ENCODE measurements at regions not wholly inside any gene's neighbourhood (a gene's known extent, or its start where the extent isn't known, plus 50 kb on each side); places are given as distances from the start of the nearest gene placed in this dataset.

- Histone ChIP-seq H2BK5ac (ENCODE audit: insufficient read length, low read length) (no peak overlapping the region), H3K4me1 (ENCODE audit: insufficient read depth, low read length) (no peaks in the 10 kb centered on the region), H4K20me1 (ENCODE audit: control insufficient read depth, insufficient read depth, insufficient read length) (no peaks in the 10 kb centered on the region), H4K8ac (replicated peaks; ENCODE audit: insufficient read length, low read depth, low read length) (no peak overlapping the region), H2BK12ac (ENCODE audit: insufficient read length, low read depth, low read length) (no peak overlapping the region), H3K27ac (ENCODE audit: insufficient read length, low read depth, low read length) (no peak overlapping the region), H3K23me2 (ENCODE audit: insufficient read length, low read depth, low read length, poor library complexity, severe bottlenecking) (no peaks in the 10 kb centered on the region), H3K4me2 (ENCODE audit: insufficient read depth, insufficient read length, low read length) (no peak overlapping the region), H3K56ac (ENCODE audit: insufficient read length, low read depth, low read length) (no peak overlapping the region), H2BK120ac (ENCODE audit: low read depth, low read length, poor library complexity, severe bottlenecking) (no peak overlapping the region), H3K79me1 (ENCODE audit: insufficient read depth, low read depth, low read length, poor library complexity, severe bottlenecking) (no peaks in the 10 kb centered on the region), H2AFZ (ENCODE audit: low read length) (no peak overlapping the region), H3K9ac (ENCODE audit: extremely low read depth, insufficient read length, low read length) (no peak overlapping the region), H3K14ac (ENCODE audit: insufficient read depth, low read length) (no peak overlapping the region), H3K4ac (ENCODE audit: low read depth, low read length) (no peak overlapping the region), H4K91ac (ENCODE audit: insufficient read length, low read depth, low read length) (no peak overlapping the region), H3K23ac (ENCODE audit: insufficient read length, low read depth, low read length) (no peak overlapping the region), H4K5ac (ENCODE audit: insufficient read length, low read depth, low read length) (no peak overlapping the region), H3K18ac (ENCODE audit: insufficient read length, low read depth, low read length) (no peak overlapping the region), H2BK15ac (ENCODE audit: low read depth, low read length) (no peak overlapping the region), H3K9me3 (ENCODE audit: control insufficient read depth, low read depth, low read length) (no peaks in the 10 kb centered on the region), H3T11ph (ENCODE audit: low read length) (no peak overlapping the region), H3K27me3 (ENCODE audit: insufficient read depth, low read length) (no peaks in the 10 kb centered on the region), H2AK5ac (ENCODE audit: insufficient read length, low read length) (no peak overlapping the region), H3K79me2 (ENCODE audit: insufficient read depth, low read length) (no peaks in the 10 kb centered on the region), H2BK20ac (ENCODE audit: low read depth, low read length, poor library complexity, severe bottlenecking) (no peak overlapping the region)
- DNase-seq = no peak
- Mint-ChIP-seq H3K36me3 (ENCODE audit: insufficient read depth in 1 of 3, low read depth in 3 of 3) (peaks cover 12 to 21% (median 20%) of the 10 kb centered on the region in 3 experiments), H3K4me3 (no peak overlapping the region), H3K27me3 (ENCODE audit: low read depth) (no peaks in the 10 kb centered on the region), H3K9me3 (peaks cover 27 to 30% of the 10 kb centered on the region in 2 experiments), H3K27ac (no peak overlapping the region), H3K4me1 (no peaks in the 10 kb centered on the region)
- no CpG with 5 or more reads among the region's 2 CpGs for WGBS (ENCODE audit: extremely low coverage, insufficient read length, low lambda C conversion rate)
- TF ChIP-seq CTCF (conservative IDR thresholded peaks at IDR 0.05) = no peak
Measured at GRCh38 chr5:43947935-43948334, 345.0 kb downstream of the NNT start.

All from H9 (cell line).